HT-29 (cell line): ENCODE measurements at regions not wholly inside any gene's neighbourhood (a gene's known extent, or its start where the extent isn't known, plus 50 kb on each side); places are given as distances from the start of the nearest gene placed in this dataset.
A peak's percentile ranks its signal among the peaks of the same experiment; 100 is the strongest.

Experiments
- DNase-seq: peaks from one replicate; pipeline ENCODE4 v3.0.0-alpha.2; 2015; ENCODE audit warnings: low spot score

DNA sequence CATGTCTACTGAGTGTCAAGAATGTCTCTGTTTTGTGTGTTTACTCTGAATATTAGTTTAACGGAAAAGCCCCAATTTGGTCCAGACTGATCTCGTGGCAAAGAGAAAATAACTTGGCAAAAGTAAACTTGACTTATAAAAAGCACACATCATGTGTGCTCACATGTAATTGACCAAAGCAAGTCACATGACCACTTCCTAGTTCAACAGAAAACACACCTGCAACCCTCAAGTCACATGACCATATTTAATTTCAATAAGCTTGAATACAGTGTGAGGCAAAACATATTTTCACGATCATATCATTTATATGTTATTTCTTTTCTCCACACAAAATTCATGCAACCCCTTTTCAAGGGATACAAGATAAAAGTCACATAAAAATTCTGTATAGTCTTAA is 662.4 kb downstream of the SLITRK1 start:
- no peak for DNase-seq

DNA sequence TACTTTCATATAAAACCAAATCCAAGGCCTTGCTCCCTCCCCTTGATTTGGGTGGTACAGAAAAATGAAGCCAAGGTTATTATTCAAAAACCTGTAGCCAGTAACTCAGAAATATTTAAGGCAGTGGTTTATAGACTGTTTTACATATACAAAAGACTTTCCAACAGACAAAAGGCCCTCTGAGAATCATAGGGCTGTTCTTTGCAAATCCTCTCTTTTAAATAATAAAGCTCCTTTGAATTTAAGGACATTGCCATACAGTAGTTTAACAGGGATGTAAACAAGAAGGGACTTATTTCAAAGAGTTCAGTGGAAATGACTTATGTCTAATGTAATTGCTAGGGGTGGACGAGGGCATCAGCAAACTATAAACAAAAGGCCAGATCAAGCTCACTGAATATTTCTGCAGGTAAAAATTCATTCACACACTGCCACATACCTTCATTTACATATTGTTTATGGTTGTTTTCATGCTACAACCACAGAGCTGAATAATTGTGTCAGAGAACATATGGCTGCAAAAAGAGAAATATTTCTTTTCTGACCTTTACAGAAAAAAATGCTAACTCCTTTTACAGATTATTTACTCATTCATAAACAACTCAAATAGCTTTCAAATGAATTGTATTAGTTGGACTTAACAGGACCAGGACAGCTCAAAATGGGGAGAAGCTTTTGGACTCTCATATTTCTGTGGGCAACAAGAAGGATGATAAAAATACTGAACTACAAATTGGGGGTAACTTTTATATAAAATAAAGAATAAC is 665.6 kb downstream of the SLITRK1 start:
- DNase-seq, result no peak

DNA sequence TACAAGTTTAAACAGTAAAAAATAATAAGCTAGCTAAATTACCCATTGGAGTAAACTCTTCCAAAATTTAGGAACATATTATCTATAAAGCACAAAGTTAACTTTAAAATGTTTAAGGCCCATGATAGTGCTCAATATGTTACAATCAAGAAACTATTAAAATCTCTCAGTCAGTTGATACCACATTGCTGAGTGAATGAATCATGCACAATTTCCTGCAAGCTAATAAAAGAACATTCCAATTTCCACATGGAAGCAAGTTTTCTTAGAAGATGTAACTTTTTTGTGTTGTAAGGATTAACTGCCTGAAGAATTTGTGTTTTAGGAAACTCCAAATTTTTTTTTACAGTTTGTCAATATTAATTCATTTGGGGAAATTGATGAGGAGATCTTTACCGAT is 666.6 kb downstream of the SLITRK1 start:
- no peak for DNase-seq

- DNase-seq, result no peak
These were observed 667.8 kb downstream of the SLITRK1 start for GRCh38 chr13:83214452-83214851.

DNA sequence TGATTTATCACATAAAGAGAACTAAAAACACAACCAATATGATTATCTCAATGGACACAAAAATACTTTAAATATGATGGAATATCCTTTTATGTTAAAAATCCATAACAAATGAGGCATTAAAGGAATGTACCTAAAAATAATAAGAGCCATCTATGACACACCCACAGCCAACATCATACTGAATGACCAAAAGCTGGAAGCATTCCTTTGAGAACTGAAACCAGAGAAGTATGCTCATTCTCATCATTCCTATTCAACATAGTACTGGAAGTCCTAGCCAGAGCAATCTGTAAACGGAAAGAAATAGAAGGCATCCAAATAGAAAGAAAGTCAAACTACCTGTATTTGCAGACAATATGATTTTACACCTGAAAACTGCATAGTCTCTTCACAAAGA is 671.0 kb downstream of the SLITRK1 start:
- no peak for DNase-seq

DNA sequence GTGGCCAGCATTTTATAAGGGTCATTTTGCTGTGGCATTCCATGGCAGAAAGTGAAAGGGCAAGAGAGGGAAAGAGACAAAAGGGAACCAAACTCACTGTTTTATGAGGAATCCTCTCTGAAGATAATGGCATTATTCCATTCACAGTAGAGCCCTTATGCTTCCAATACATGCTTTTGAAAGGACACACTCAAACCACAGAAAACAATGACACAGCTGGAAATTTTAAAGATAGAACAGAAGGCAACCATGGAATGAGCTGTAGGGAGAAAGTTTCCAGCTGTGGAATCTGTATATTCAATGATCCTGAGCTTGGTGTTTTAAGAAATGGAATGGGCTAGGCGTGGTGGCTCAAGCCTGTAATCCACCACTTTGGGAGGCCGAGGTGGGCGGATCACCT is 677.4 kb downstream of the SLITRK1 start:
- no peak for DNase-seq

DNA sequence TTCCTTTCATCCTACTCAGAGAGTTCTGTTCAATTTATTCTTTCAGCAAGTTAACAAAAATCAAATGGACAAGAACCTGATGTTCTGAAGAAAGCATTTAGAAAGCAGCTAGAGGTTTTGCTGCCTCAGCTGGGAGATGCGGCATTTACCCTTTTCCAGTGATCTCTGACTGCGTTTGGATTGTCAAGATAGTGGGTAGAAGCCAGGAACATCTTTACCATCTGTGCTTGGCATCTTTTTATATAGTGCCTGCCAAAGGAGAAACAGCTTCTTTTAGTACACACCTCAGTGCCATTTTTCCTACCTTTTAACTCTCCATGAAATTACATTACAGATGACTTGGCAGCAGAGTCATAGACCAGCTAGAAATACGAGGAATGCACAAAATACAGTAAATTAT is 680.8 kb downstream of the SLITRK1 start:
- no peak for DNase-seq

GRCh38 chr13:83197316-83197715 is 685.0 kb downstream of the SLITRK1 start:
- no peak for DNase-seq

DNA sequence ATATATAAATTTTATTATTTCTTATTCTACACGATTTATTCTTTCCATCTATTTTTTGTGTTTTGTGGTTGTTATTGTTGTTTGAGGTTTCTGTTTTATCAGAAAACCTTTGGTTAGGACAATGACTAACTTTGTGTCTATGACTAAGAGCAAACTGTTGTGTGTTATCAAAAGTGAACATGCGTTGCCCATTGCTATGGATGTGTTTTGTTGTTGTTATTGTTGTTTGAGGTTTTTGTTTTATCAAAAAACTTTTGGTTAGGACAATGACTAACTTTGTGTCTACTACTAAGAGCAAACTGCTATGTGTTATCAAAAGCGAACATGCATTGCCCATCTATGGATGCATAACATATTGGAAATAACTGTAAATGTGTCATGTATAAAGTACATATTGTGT is 692.3 kb downstream of the SLITRK1 start:
- no peak for DNase-seq

DNA sequence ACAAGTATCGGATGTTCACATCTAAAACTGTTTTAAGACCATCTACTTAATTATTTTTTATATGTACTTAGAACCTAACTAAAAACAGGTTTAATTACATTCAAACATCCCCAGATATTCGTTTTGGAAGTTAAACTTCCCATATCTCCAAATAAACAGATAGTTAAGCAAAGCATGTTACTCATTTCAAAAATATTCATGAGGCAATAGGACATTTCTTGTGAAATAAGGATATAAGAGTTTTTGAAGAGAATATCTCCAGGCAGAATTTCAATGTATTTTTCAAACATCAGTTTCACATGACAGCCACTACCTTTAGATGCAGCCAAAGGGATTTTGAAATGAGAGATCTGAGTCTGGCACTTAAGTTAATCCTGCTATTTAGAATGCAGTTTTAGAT is 697.5 kb downstream of the SLITRK1 start:
- no peak for DNase-seq

- DNase-seq, result no peak
These were observed 698.2 kb downstream of the SLITRK1 start for GRCh38 chr13:83184150-83184475.

- DNase-seq, result no peak
These were observed 698.7 kb downstream of the SLITRK1 start for GRCh38 chr13:83183439-83184149.

DNA sequence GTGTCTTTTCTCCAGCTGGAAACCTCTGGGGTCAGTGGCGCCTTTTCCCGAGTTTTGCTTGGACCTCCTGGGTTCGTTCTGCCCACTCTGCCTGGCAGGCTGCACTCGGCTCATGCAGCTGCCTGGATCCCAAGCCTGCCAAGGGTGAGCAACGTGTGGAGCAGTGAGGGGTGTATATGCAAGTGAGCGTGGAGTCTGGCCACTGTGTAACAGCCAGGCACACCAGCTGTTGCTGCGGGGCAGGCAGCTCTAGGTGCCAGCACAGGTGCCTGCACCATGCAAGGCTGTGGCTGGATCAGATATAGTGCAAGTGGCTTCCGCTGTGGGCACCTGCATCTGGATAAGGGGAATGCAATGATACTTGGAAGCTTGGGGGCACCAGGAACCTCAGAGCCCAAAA is 699.4 kb downstream of the SLITRK1 start:
- no peak for DNase-seq

DNA sequence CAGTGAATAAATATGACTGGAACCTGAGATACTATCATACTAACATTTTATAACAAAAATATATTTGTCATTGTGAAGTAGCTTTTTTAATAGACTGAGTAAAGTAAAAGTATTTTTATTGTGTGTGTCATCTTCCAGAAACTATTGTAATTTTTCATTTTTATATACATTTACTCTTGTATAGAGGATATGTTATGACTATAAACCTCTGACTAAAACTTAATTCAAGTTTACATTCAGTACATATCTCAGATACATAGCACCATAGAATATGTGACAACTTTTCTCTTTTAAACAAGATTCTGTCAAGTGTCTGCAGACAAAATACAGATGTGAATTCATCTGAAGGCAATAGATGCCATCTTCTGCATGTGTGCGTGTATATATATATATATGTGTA is 704.3 kb downstream of the SLITRK1 start:
- DNase-seq, result no peak

- DNase-seq, result no peak
These were observed 713.7 kb downstream of the SLITRK1 start for GRCh38 chr13:83168590-83168989.

GRCh38 chr13:83167203-83167602 is 715.1 kb downstream of the SLITRK1 start:
- no peak for DNase-seq

DNA sequence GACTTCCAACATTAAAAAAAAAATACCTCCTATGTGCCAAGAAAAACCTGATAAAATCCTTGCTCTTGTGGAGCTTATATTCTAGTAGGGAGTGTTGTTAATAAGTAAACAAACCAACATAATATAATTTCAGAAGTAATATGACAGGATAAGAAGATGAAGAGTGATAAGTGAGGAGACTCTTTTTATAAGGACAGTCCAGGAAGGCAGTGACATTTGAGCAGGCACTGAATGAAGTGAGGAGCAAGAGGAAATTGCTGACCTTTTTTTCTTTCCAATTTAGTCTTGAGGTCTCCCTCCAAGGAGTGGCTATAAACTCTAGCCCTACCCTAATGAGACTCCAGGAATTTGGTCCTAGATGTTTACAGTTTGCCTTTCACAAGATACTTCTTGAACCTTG is 715.7 kb downstream of the SLITRK1 start:
- DNase-seq, result no peak

- peak; percentile 11 for DNase-seq
These were observed 719.8 kb downstream of the SLITRK1 start for GRCh38 chr13:83162493-83162892.

GRCh38 chr13:83153848-83154247 is 728.4 kb downstream of the SLITRK1 start:
- no peak for DNase-seq

DNA sequence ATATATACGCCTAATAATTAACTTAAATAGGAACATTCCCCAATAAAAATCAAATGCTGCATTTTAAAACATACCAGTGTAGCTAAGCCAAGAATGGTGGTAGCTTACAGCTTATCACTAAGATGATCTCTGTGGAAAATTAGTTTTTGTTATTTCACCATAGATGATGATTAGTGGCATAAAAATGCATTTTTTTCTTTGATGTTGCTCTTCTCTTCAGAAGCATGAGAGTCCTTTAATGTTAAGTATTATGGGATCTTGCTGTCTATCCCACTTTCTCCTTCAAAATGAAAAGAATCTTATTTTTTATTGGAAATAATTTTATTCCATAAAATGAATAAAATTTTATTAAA is 731.0 kb downstream of the SLITRK1 start:
- DNase-seq, result no peak

GRCh38 chr13:83150616-83151307 is 731.5 kb downstream of the SLITRK1 start:
- DNase-seq, result no peak

- DNase-seq, result no peak
These were observed 745.6 kb downstream of the SLITRK1 start for GRCh38 chr13:83136660-83137059.

DNA sequence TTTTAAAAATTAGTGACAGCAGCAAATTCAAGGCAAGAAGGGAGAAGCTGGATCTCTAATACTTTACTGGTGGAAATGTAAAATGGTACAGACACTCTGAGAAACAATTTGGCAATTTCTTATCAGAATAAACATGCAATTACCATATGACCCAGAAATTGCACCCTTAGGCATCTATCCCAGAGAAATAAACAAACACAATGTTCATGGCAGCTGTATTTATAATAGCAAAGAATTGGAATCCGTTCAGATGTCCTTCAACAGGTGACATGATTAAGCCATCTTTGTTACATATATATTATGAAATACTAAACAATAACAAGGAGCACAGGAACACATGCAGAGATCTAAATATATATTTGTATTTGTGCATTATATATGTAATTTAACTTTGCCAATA is 756.5 kb downstream of the SLITRK1 start:
- DNase-seq, result no peak
